Omental fat pad (tissue), 3 donors: ENCODE measurements at regions not wholly inside any gene's neighbourhood (a gene's known extent, or its start where the extent isn't known, plus 50 kb on each side); places are given as distances from the start of the nearest gene placed in this dataset.

Experiments
- ATAC-seq: fragments of 150-250 bp; one replicate; pipeline ENCODE4 v1.9.1; 2016; ENCODE audit warnings: mild to moderate bottlenecking, moderate library complexity; ENCODE audit not compliant: low FRiP score
- DNase-seq: peaks from one replicate; pipeline ENCODE4 v3.0.0-alpha.2; 2019; ENCODE audit warnings: low spot score
- CTCF ChIP-seq, 3 donors: fragments of 450-650 bp; IDR thresholded peaks; one replicate each; pipeline ENCODE4 v1.5.1; 2016 to 2017; ENCODE audit warnings: antibody characterized with exemption in 3 of 3, mild to moderate bottlenecking in 3 of 3, moderate library complexity in 2 of 3

- no peak for TF ChIP-seq CTCF (IDR thresholded peaks at IDR 0.05)
- DNase-seq (no peak), ATAC-seq (no peak)
Measured at GRCh38 chr13:30128591-30128990, 178.8 kb downstream of the KATNAL1 start.

GRCh38 chr13:30128095-30128494 is 179.3 kb downstream of the KATNAL1 start:
- ATAC-seq (no peak), DNase-seq (no peak)
- no peak for TF ChIP-seq CTCF (IDR thresholded peaks at IDR 0.05)

- TF ChIP-seq CTCF (IDR thresholded peaks at IDR 0.05) = no peak
- DNase-seq (no peak), ATAC-seq (no peak)
Measured at GRCh38 chr13:30126903-30127428, 180.4 kb downstream of the KATNAL1 start.

GRCh38 chr13:30125422-30126073 is 181.8 kb downstream of the KATNAL1 start:
- DNase-seq (no peak), ATAC-seq (peak; percentile 94)
- no peak for TF ChIP-seq CTCF (IDR thresholded peaks at IDR 0.05)

DNA sequence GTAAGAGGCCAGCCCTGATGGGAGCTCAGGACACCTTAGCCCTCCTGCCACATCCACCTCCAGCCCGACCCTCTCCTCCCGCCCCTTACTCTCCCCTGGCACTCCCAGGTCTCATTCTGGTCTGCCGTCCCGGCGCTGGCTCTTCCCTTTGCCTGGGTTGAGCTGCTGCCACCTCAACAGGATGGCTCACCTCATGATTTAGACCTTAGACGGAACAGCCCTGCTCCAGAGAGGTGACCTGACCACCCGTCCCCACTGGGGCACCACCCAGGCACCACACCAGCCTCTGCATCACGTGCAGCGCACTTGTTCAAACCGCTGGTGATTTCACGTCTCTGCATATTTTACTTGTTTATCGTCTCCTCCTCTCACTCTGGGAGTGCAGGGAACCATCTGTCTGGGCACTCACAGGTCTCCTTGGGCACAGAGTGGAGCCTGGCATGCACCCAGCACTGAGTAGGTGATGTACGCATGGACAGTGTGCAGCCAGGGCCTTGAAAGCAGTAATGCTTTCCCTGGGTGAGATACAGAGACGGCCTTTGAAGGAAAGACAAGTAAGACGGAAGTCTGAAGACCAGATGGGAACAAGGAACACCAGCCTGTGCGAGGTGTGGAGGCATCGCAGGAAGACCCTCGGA is 183.1 kb downstream of the KATNAL1 start:
- TF ChIP-seq CTCF (IDR thresholded peaks at IDR 0.05) = no peak
- ATAC-seq (no peak), DNase-seq (no peak)

- DNase-seq (no peak), ATAC-seq (no peak)
- TF ChIP-seq CTCF (IDR thresholded peaks at IDR 0.05) = no peak
Measured at GRCh38 chr13:30123575-30123974, 183.8 kb downstream of the KATNAL1 start.

GRCh38 chr13:30121666-30122065 is 185.7 kb downstream of the KATNAL1 start:
- no peak for ATAC-seq
- TF ChIP-seq CTCF (IDR thresholded peaks at IDR 0.05) = no peak
- DNase-seq = no peak
